ENCODE measurements at regions not wholly inside any gene's neighbourhood (a gene's known extent, or its start where the extent isn't known, plus 50 kb on each side); places are given as distances from the start of the nearest gene placed in this dataset.

DNA sequence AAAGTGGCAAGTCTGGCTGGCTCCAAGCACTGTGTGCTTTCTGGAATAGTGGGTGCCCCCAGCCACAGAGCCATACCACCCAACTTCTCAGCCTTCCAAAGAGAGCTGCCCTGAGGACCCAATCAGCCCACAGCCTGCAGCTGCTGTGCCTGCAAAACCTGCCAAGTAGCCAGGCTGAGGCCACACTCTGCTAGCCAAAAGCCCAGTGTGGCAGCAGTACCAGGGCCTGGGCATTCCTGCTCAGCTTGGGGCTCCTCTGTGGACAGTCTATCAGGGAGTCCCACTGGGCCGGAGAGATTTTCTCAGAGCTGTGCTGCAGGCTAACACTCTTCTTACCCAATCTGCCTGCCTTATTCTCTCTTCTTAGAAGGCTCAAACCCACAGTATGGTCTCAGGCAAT lies 136.5 kb downstream of the TPRA1 start:
- TF ChIP-seq POLR2A (IDR thresholded peaks at IDR 0.05) = no peak
- TF ChIP-seq, protein P1, sequence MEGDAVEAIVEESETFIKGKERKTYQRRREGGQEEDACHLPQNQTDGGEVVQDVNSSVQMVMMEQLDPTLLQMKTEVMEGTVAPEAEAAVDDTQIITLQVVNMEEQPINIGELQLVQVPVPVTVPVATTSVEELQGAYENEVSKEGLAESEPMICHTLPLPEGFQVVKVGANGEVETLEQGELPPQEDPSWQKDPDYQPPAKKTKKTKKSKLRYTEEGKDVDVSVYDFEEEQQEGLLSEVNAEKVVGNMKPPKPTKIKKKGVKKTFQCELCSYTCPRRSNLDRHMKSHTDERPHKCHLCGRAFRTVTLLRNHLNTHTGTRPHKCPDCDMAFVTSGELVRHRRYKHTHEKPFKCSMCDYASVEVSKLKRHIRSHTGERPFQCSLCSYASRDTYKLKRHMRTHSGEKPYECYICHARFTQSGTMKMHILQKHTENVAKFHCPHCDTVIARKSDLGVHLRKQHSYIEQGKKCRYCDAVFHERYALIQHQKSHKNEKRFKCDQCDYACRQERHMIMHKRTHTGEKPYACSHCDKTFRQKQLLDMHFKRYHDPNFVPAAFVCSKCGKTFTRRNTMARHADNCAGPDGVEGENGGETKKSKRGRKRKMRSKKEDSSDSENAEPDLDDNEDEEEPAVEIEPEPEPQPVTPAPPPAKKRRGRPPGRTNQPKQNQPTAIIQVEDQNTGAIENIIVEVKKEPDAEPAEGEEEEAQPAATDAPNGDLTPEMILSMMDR (IDR thresholded peaks at IDR 0.05) = no peak

Data from esophagus squamous epithelium (tissue), 4 donors.